ENCODE measurements at regions not wholly inside any gene's neighbourhood (a gene's known extent, or its start where the extent isn't known, plus 50 kb on each side); places are given as distances from the start of the nearest gene placed in this dataset.

GRCh38 chr11:64502634-64503033, 53.1 kb upstream of the SLC22A11 start:
- H3K9me2 ChIP-seq (replicated peaks; ENCODE audit: control insufficient read depth, low read length): no peaks in the 10 kb centered on the region
- H3K4me3 ChIP-seq (ENCODE audit: low read length): no peak overlapping the region
- no peaks in the 10 kb centered on the region for H4K20me1 ChIP-seq (ENCODE audit: control insufficient read depth, insufficient read depth, low read depth, low read length)
- peaks cover 5% of the 10 kb centered on the region; the same call in 1 of the 2 replicates for H3K27me3 ChIP-seq (ENCODE audit: control insufficient read depth, low read length)
- H3K9me3 ChIP-seq (ENCODE audit: control insufficient read depth, insufficient read depth, low read length): no peaks in the 10 kb centered on the region
- H3K36me3 ChIP-seq (ENCODE audit: control insufficient read depth, low read length): no peaks in the 10 kb centered on the region
- TF ChIP-seq CTCF (IDR thresholded peaks at IDR 0.05; ENCODE audit: low read depth, low read length, poor library complexity, severe bottlenecking) (no peak), EZH2phosphoT487 (IDR thresholded peaks at IDR 0.05; ENCODE audit: borderline replicate concordance, low read length) (no peak)
- no peaks in the 10 kb centered on the region for H3K79me2 ChIP-seq (ENCODE audit: control insufficient read depth, low read length)
- no peak overlapping the region for H3K4me2 ChIP-seq (ENCODE audit: low read length)
- no peaks in the 10 kb centered on the region for H3F3A ChIP-seq (ENCODE audit: control insufficient read depth, insufficient read depth)
- no peaks in the 10 kb centered on the region for H3K4me1 ChIP-seq (ENCODE audit: control insufficient read depth, low read length)
- H3K27ac ChIP-seq (ENCODE audit: low read depth, low read length): no peak overlapping the region

GRCh38 chr11:64503186-64503753, 52.5 kb upstream of the SLC22A11 start:
- Histone ChIP-seq H3K4me2 (ENCODE audit: low read length) (no peak overlapping the region), H3K27ac (ENCODE audit: low read depth, low read length) (no peak overlapping the region), H3F3A (ENCODE audit: control insufficient read depth, insufficient read depth) (no peaks in the 10 kb centered on the region), H3K4me3 (ENCODE audit: low read length) (no peak overlapping the region), H3K4me1 (ENCODE audit: control insufficient read depth, low read length) (no peaks in the 10 kb centered on the region), H3K9me2 (replicated peaks; ENCODE audit: control insufficient read depth, low read length) (no peaks in the 10 kb centered on the region), H4K20me1 (ENCODE audit: control insufficient read depth, insufficient read depth, low read depth, low read length) (no peaks in the 10 kb centered on the region), H3K79me2 (ENCODE audit: control insufficient read depth, low read length) (no peaks in the 10 kb centered on the region), H3K9me3 (ENCODE audit: control insufficient read depth, insufficient read depth, low read length) (no peaks in the 10 kb centered on the region), H3K36me3 (ENCODE audit: control insufficient read depth, low read length) (no peaks in the 10 kb centered on the region), H3K27me3 (ENCODE audit: control insufficient read depth, low read length) (peaks cover 5% of the 10 kb centered on the region; the same call in 1 of the 2 replicates)
- TF ChIP-seq EZH2phosphoT487 (IDR thresholded peaks at IDR 0.05; ENCODE audit: borderline replicate concordance, low read length): no peak
- no peak for TF ChIP-seq CTCF (IDR thresholded peaks at IDR 0.05; ENCODE audit: low read depth, low read length, poor library complexity, severe bottlenecking)

GRCh38 chr11:64504999-64505398, 50.7 kb upstream of the SLC22A11 start:
- no peak for TF ChIP-seq EZH2phosphoT487 (IDR thresholded peaks at IDR 0.05; ENCODE audit: borderline replicate concordance, low read length)
- TF ChIP-seq CTCF (IDR thresholded peaks at IDR 0.05; ENCODE audit: low read depth, low read length, poor library complexity, severe bottlenecking): no peak
- Histone ChIP-seq H3K9me2 (replicated peaks; ENCODE audit: control insufficient read depth, low read length) (no peaks in the 10 kb centered on the region), H3K4me3 (ENCODE audit: low read length) (no peak overlapping the region), H3K36me3 (ENCODE audit: control insufficient read depth, low read length) (no peaks in the 10 kb centered on the region), H4K20me1 (ENCODE audit: control insufficient read depth, insufficient read depth, low read depth, low read length) (no peaks in the 10 kb centered on the region), H3K4me1 (ENCODE audit: control insufficient read depth, low read length) (no peaks in the 10 kb centered on the region), H3K79me2 (ENCODE audit: control insufficient read depth, low read length) (no peaks in the 10 kb centered on the region), H3K9me3 (ENCODE audit: control insufficient read depth, insufficient read depth, low read length) (no peaks in the 10 kb centered on the region), H3K27ac (ENCODE audit: low read depth, low read length) (no peak overlapping the region), H3K4me2 (ENCODE audit: low read length) (no peak overlapping the region), H3F3A (ENCODE audit: control insufficient read depth, insufficient read depth) (no peaks in the 10 kb centered on the region), H3K27me3 (ENCODE audit: control insufficient read depth, low read length) (peaks cover 5% of the 10 kb centered on the region; the same call in 1 of the 2 replicates)

Data from DOHH2 (cell line).